IMR-90 (cell line): ENCODE measurements at regions not wholly inside any gene's neighbourhood (a gene's known extent, or its start where the extent isn't known, plus 50 kb on each side); places are given as distances from the start of the nearest gene placed in this dataset.

Experiments
- ATAC-seq: fragments of 200-7000 bp; cut with Tn5 transposase; 2 replicates; pipeline ENCODE4 v1.9.1; 2020; ENCODE audit warnings: low read depth, mild to moderate bottlenecking, moderate library complexity
- BruUV-seq: library from RNA; stranded (reverse); fragments of 400-500 nt; replicated peaks from 2 replicates; lab custom pipeline; 2021; lab: Mats Ljungman, UMichigan
- CTCF ChIA-PET: fragments of 300-600 bp; formaldehyde crosslinking; extraction: SDS; loops from one replicate; lab custom pipeline; 2021; ENCODE audit warnings: antibody characterized with exemption; lab: Yijun Ruan, JAX
- POLR2A ChIA-PET: fragments of 300-600 bp; sonication (Branson Sonifier 250); formaldehyde crosslinking; loops from one replicate; lab custom pipeline; 2022; ENCODE audit warnings: antibody characterized with exemption; ENCODE audit not compliant: unreplicated experiment; lab: Charles Lee
- DNase-seq: peaks from one replicate; pipeline ENCODE4 v3.0.0; 2013
- H2AFZ ChIP-seq: replicated peaks from 2 replicates; pipeline ENCODE3; 2013; ENCODE audit warnings: low read length, mild to moderate bottlenecking; ENCODE audit not compliant: poor library complexity
- H2AK5ac ChIP-seq: 2 replicates; pipeline ENCODE4 v1.6.1; 2013; ENCODE audit warnings: low read depth, low read length, inconsistent platforms
- H2AK9ac ChIP-seq: replicated peaks from 2 replicates; pipeline ENCODE3; 2013; ENCODE audit warnings: mild to moderate bottlenecking, low read depth, low read length, moderate library complexity; ENCODE audit not compliant: poor library complexity
- H2BK120ac ChIP-seq: 2 replicates; pipeline ENCODE4 v1.6.1; 2013; ENCODE audit warnings: low read depth, low read length, inconsistent platforms
- H2BK15ac ChIP-seq: 3 replicates; pipeline ENCODE4 v1.6.1; 2013; ENCODE audit warnings: low read depth, low read length, inconsistent platforms
- H2BK20ac ChIP-seq: 2 replicates; pipeline ENCODE4 v1.6.1; 2013; ENCODE audit warnings: low read depth, mild to moderate bottlenecking, inconsistent platforms, low read length, moderate library complexity
- H2BK5ac ChIP-seq: 2 replicates; pipeline ENCODE4 v1.6.1; 2013; ENCODE audit warnings: mild to moderate bottlenecking, low read depth, low read length, inconsistent platforms; ENCODE audit not compliant: poor library complexity, severe bottlenecking
- H3K14ac ChIP-seq: replicated peaks from 2 replicates; pipeline ENCODE4 v1.6.1; 2013; ENCODE audit warnings: low read depth, low read length, inconsistent platforms
- H3K18ac ChIP-seq: 2 replicates; pipeline ENCODE4 v1.6.1; 2013; ENCODE audit warnings: low read depth, low read length, control low read depth
- H3K23ac ChIP-seq: 2 replicates; pipeline ENCODE4 v1.6.1; 2013; ENCODE audit warnings: low read depth, low read length, inconsistent platforms
- H3K27ac ChIP-seq: 2 replicates; pipeline ENCODE4 v1.5.1; 2013; ENCODE audit warnings: mild to moderate bottlenecking, control low read depth, low read length; ENCODE audit not compliant: insufficient read depth
- H3K27me3 ChIP-seq: 2 replicates; pipeline ENCODE4 v1.6.1; 2013; ENCODE audit warnings: low read length; ENCODE audit not compliant: control insufficient read depth, insufficient read depth
- H3K36me3 ChIP-seq: 2 replicates; pipeline ENCODE4 v1.6.1; 2013; ENCODE audit warnings: low read length, mixed read lengths; ENCODE audit not compliant: control insufficient read depth, insufficient read depth
- H3K4ac ChIP-seq: 2 replicates; pipeline ENCODE4 v1.6.1; 2013; ENCODE audit warnings: low read depth, low read length, inconsistent platforms
- H3K4me1 ChIP-seq: 2 replicates; pipeline ENCODE4 v1.6.1; 2013; ENCODE audit warnings: low read length, mixed read lengths; ENCODE audit not compliant: control insufficient read depth, insufficient read depth
- H3K4me2 ChIP-seq: 2 replicates; pipeline ENCODE4 v1.6.1; 2013; ENCODE audit warnings: low read depth, mild to moderate bottlenecking, control low read depth, low read length, moderate library complexity
- H3K4me3 ChIP-seq: 2 replicates; pipeline ENCODE4 v1.5.1; 2013; ENCODE audit warnings: low read depth, mild to moderate bottlenecking, control low read depth, low read length, moderate library complexity; ENCODE audit not compliant: insufficient read depth
- H3K56ac ChIP-seq: 2 replicates; pipeline ENCODE4 v1.6.1; 2013; ENCODE audit warnings: low read length, inconsistent platforms; ENCODE audit not compliant: insufficient read depth; ENCODE audit errors: extremely low read depth
- H3K79me1 ChIP-seq, 2 experiments: 2 replicates each; pipeline ENCODE4 v1.6.1; 2013; ENCODE audit warnings: low read length in 2 of 2, inconsistent platforms in 1 of 2, low read depth in 1 of 2
- H3K9ac ChIP-seq: 2 replicates; pipeline ENCODE4 v1.6.1; 2013; ENCODE audit warnings: low read depth, low read length, control low read depth
- H3K9me1 ChIP-seq: 2 replicates; pipeline ENCODE4 v1.6.1; 2013; ENCODE audit warnings: low read length, inconsistent platforms; ENCODE audit not compliant: insufficient read depth
- H3K9me3 ChIP-seq: 2 replicates; pipeline ENCODE4 v1.6.1; 2013; ENCODE audit warnings: low read length; ENCODE audit not compliant: control insufficient read depth, insufficient read depth
- H4K20me1 ChIP-seq: 2 replicates; pipeline ENCODE4 v1.6.1; 2013; ENCODE audit warnings: low read length, inconsistent platforms; ENCODE audit not compliant: insufficient read depth
- H4K5ac ChIP-seq: 2 replicates; pipeline ENCODE4 v1.6.1; 2013; ENCODE audit warnings: mild to moderate bottlenecking, low read depth, low read length, control low read depth
- H4K8ac ChIP-seq, 2 experiments: 2 replicates each; pipeline ENCODE4 v1.6.1; 2013; ENCODE audit warnings: low read depth in 2 of 2, low read length in 2 of 2, control low read depth in 1 of 2, inconsistent platforms in 1 of 2
- H4K91ac ChIP-seq: 2 replicates; pipeline ENCODE4 v1.6.1; 2013; ENCODE audit warnings: low read depth, low read length, inconsistent platforms; ENCODE audit not compliant: insufficient read depth
- FOS ChIP-seq: fragments of 150-350 bp; IDR thresholded peaks from 2 replicates; pipeline ENCODE4 v1.6.1; 2016; ENCODE audit warnings: low read depth, low read length
- MAFK ChIP-seq: IDR thresholded peaks from 2 replicates; pipeline ENCODE4 v1.6.1; 2012; ENCODE audit warnings: low read depth, low read length, improper control_type of control experiment
- POLR2A ChIP-seq: IDR thresholded peaks from 2 replicates; pipeline ENCODE4 v1.6.1; 2012; ENCODE audit warnings: mild to moderate bottlenecking, low read depth, low read length
- RCOR1 ChIP-seq: IDR thresholded peaks from 2 replicates; pipeline ENCODE4 v1.6.1; 2012; ENCODE audit warnings: mild to moderate bottlenecking, low read length, improper control_type of control experiment; ENCODE audit not compliant: insufficient replicate concordance
- RFX5 ChIP-seq: IDR thresholded peaks from 2 replicates; pipeline ENCODE4 v1.8.0; 2012; ENCODE audit warnings: low read depth, mild to moderate bottlenecking, low read length, moderate library complexity
- WGBS, 2 experiments: methylation state at CpG; one replicate each; pipeline versions ENCODE4 v1.1.5 to v1.1.7; 2013; ENCODE audit warnings: missing lambda C conversion rate in 2 of 2; ENCODE audit not compliant: insufficient read length in 1 of 2; ENCODE audit errors: extremely low coverage in 2 of 2; 5-methylcytosine and 5-hydroxymethylcytosine counted together
- dilution Hi-C: fragments of 300-500 bp; cut with HindIII; formaldehyde crosslinking; loops from one replicate; pipeline ENCODE4 v1.14.3; 2018; ENCODE audit warnings: low sequenced_read_pairs; ENCODE audit not compliant: unreplicated experiment
- in situ Hi-C: fragments of 300-500 bp; cut with MboI; formaldehyde crosslinking; loops from 3 replicates; pipeline ENCODE4 v1.14.3; 2019; ENCODE audit warnings: low sequenced_read_pairs, inconsistent platforms, mixed read lengths
- intact Hi-C: fragments of 100-400 bp; cut with micrococcal nuclease; formaldehyde crosslinking; loops from 2 replicates; pipeline ENCODE4 v1.10.0; 2022
- TF ChIP-seq, protein P1 (sequence below): fragments of 150-350 bp; IDR thresholded peaks from 2 replicates; pipeline ENCODE4 v1.6.1; 2016; ENCODE audit warnings: low read depth, mild to moderate bottlenecking, low read length, moderate library complexity, borderline replicate concordance

- Histone ChIP-seq H3K36me3 (no peaks in the 10 kb centered on the region), H3K27ac (no peak overlapping the region), H4K20me1 (no peaks in the 10 kb centered on the region), H3K79me1 (no peaks in the 10 kb centered on the region), H2AFZ (no peak overlapping the region), H3K18ac (no peak overlapping the region), H3K9me3 (no peaks in the 10 kb centered on the region), H4K8ac (no peak overlapping the region), H4K5ac (no peak overlapping the region), H3K4me2 (no peak overlapping the region), H4K91ac (no peak overlapping the region), H2AK5ac (no peak overlapping the region), H2BK120ac (no peak overlapping the region), H3K4ac (no peak overlapping the region), H3K9ac (no peak overlapping the region), H2BK20ac (no peak overlapping the region), H3K56ac (no peak overlapping the region), H2BK15ac (no peak overlapping the region), H3K9me1 (no peaks in the 10 kb centered on the region), H3K4me1 (no peaks in the 10 kb centered on the region), H2AK9ac (no peak overlapping the region), H3K23ac (no peak overlapping the region), H3K4me3 (no peak overlapping the region), H2BK5ac (no peak overlapping the region), H3K14ac (no peak overlapping the region), H3K27me3 (no peaks in the 10 kb centered on the region)
- ChIA-PET POLR2A (no interaction called here), CTCF (no interaction called here)
- DNase-seq (peak; percentile 74), ATAC-seq (peak; percentile 92)
- BruUV-seq: no TSS peak
- intact Hi-C loops (no loop called here), in situ Hi-C loops (no loop called here), dilution Hi-C loops (no loop called here)
- WGBS, 2 experiments: 0% methylated on average over 1 of the region's 2 CpGs; no CpG with 5 or more reads in 1 of the 2 experiments
- TF ChIP-seq, protein P1, sequence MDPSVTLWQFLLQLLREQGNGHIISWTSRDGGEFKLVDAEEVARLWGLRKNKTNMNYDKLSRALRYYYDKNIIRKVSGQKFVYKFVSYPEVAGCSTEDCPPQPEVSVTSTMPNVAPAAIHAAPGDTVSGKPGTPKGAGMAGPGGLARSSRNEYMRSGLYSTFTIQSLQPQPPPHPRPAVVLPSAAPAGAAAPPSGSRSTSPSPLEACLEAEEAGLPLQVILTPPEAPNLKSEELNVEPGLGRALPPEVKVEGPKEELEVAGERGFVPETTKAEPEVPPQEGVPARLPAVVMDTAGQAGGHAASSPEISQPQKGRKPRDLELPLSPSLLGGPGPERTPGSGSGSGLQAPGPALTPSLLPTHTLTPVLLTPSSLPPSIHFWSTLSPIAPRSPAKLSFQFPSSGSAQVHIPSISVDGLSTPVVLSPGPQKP: no peak
- TF ChIP-seq MAFK (no peak), FOS (peak; percentile 40; the same call in 1 of the 2 replicates), RFX5 (no peak), POLR2A (no peak), RCOR1 (no peak)
Observed at GRCh38 chr6:67630146-67630545, 1004.9 kb upstream of the ADGRB3 start.
